MM.1S (cell line): ENCODE measurements at regions not wholly inside any gene's neighbourhood (a gene's known extent, or its start where the extent isn't known, plus 50 kb on each side); places are given as distances from the start of the nearest gene placed in this dataset.

Source experiments
- DNase-seq: peaks from one replicate; pipeline ENCODE4 v3.0.0-alpha.2; 2015
- H2AFZ ChIP-seq: fragments of 300-600 bp; sonication (generic); 2 replicates; pipeline ENCODE4 v1.6.0; 2016; ENCODE audit warnings: antibody characterized with exemption, low read length
- H3F3A ChIP-seq: fragments of 300-600 bp; sonication (generic); 2 replicates; pipeline ENCODE4 v1.6.1; 2016; ENCODE audit warnings: mild to moderate bottlenecking, antibody characterized with exemption, low read length, moderate library complexity, mixed read lengths; ENCODE audit not compliant: insufficient read depth
- H3K27ac ChIP-seq: fragments of 300-600 bp; sonication (generic); 2 replicates; pipeline ENCODE4 v1.5.1; 2016; ENCODE audit warnings: mild to moderate bottlenecking, low read length
- H3K27me3 ChIP-seq: fragments of 300-600 bp; sonication (generic); replicated peaks from 2 replicates; pipeline ENCODE4 v1.6.0; 2016; ENCODE audit warnings: low read length; ENCODE audit not compliant: insufficient read depth
- H3K36me3 ChIP-seq: fragments of 300-600 bp; sonication (generic); replicated peaks from 2 replicates; pipeline ENCODE4 v1.6.1; 2016; ENCODE audit warnings: mild to moderate bottlenecking, low read length, mixed read lengths; ENCODE audit not compliant: insufficient read depth
- H3K4me1 ChIP-seq: fragments of 300-600 bp; sonication (generic); 2 replicates; pipeline ENCODE4 v1.6.1; 2016; ENCODE audit warnings: low read length, mixed read lengths
- H3K4me2 ChIP-seq: fragments of 300-600 bp; sonication (generic); 2 replicates; pipeline ENCODE4 v1.6.0; 2016; ENCODE audit warnings: low read depth, low read length
- H3K4me3 ChIP-seq: fragments of 300-600 bp; sonication (generic); 2 replicates; pipeline ENCODE4 v1.5.1; 2016; ENCODE audit warnings: low read length, mixed read lengths
- H3K79me2 ChIP-seq: fragments of 300-600 bp; sonication (generic); 2 replicates; pipeline ENCODE4 v1.6.1; 2016; ENCODE audit warnings: mixed run types, low read length, mixed read lengths
- H3K9ac ChIP-seq: fragments of 300-600 bp; sonication (generic); 2 replicates; pipeline ENCODE4 v1.6.1; 2016; ENCODE audit warnings: low read length, mixed read lengths
- H3K9me2 ChIP-seq: fragments of 300-600 bp; sonication (generic); replicated peaks from 2 replicates; pipeline ENCODE4 v1.6.1; 2016; ENCODE audit warnings: mild to moderate bottlenecking, low read length, mixed read lengths; ENCODE audit not compliant: insufficient read depth
- H3K9me3 ChIP-seq: fragments of 300-600 bp; sonication (generic); replicated peaks from 2 replicates; pipeline ENCODE4 v1.6.1; 2016; ENCODE audit warnings: mild to moderate bottlenecking, low read length, mixed read lengths; ENCODE audit not compliant: insufficient read depth
- H4K20me1 ChIP-seq: fragments of 300-600 bp; sonication (generic); 2 replicates; pipeline ENCODE4 v1.6.1; 2016; ENCODE audit warnings: mild to moderate bottlenecking, low read length, moderate library complexity, mixed read lengths; ENCODE audit not compliant: insufficient read depth
- EZH2 ChIP-seq: fragments of 300-600 bp; sonication (generic); optimal IDR thresholded peaks from 2 replicates; pipeline ENCODE3; 2017; ENCODE audit warnings: low read depth, mild to moderate bottlenecking, antibody characterized with exemption, low read length, mixed read lengths
- EZH2phosphoT487 ChIP-seq: fragments of 300-600 bp; sonication (generic); IDR thresholded peaks from 2 replicates; pipeline ENCODE4 v1.6.1; 2018; ENCODE audit warnings: antibody characterized with exemption, low read length
- TF ChIP-seq, protein P1 (sequence below): fragments of 300-600 bp; sonication (generic); IDR thresholded peaks from 2 replicates; pipeline ENCODE4 v1.5.1; 2016; ENCODE audit warnings: antibody characterized with exemption, low read length, mixed read lengths

GRCh38 chr13:40468227-40468838 lies 198.1 kb downstream of the FOXO1 start:
- Histone ChIP-seq H3K9me3 (no peaks in the 10 kb centered on the region), H3F3A (no peaks in the 10 kb centered on the region), H3K4me3 (no peak overlapping the region), H4K20me1 (no peaks in the 10 kb centered on the region), H3K9me2 (no peaks in the 10 kb centered on the region), H3K27me3 (no peaks in the 10 kb centered on the region), H3K27ac (no peak overlapping the region), H3K79me2 (no peaks in the 10 kb centered on the region), H3K36me3 (no peaks in the 10 kb centered on the region), H3K9ac (no peak overlapping the region), H3K4me1 (no peaks in the 10 kb centered on the region), H3K4me2 (no peak overlapping the region), H2AFZ (no peak overlapping the region)
- DNase-seq = no peak
- TF ChIP-seq EZH2 (no peak), EZH2phosphoT487 (no peak)
- TF ChIP-seq, protein P1, sequence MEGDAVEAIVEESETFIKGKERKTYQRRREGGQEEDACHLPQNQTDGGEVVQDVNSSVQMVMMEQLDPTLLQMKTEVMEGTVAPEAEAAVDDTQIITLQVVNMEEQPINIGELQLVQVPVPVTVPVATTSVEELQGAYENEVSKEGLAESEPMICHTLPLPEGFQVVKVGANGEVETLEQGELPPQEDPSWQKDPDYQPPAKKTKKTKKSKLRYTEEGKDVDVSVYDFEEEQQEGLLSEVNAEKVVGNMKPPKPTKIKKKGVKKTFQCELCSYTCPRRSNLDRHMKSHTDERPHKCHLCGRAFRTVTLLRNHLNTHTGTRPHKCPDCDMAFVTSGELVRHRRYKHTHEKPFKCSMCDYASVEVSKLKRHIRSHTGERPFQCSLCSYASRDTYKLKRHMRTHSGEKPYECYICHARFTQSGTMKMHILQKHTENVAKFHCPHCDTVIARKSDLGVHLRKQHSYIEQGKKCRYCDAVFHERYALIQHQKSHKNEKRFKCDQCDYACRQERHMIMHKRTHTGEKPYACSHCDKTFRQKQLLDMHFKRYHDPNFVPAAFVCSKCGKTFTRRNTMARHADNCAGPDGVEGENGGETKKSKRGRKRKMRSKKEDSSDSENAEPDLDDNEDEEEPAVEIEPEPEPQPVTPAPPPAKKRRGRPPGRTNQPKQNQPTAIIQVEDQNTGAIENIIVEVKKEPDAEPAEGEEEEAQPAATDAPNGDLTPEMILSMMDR = no peak

- H3K27ac ChIP-seq = no peak overlapping the region
- no peaks in the 10 kb centered on the region for H4K20me1 ChIP-seq
- TF ChIP-seq, protein P1 = no peak
- TF ChIP-seq EZH2phosphoT487 (no peak), EZH2 (no peak)
- no peaks in the 10 kb centered on the region for H3K4me1 ChIP-seq
- H3K4me3 ChIP-seq = no peak overlapping the region
- H3K9ac ChIP-seq = no peak overlapping the region
- H3K27me3 ChIP-seq = no peaks in the 10 kb centered on the region
- H3K79me2 ChIP-seq = no peaks in the 10 kb centered on the region
- no peaks in the 10 kb centered on the region for H3K9me2 ChIP-seq
- H3F3A ChIP-seq = no peaks in the 10 kb centered on the region
- DNase-seq = no peak
- H2AFZ ChIP-seq = no peak overlapping the region
- no peaks in the 10 kb centered on the region for H3K9me3 ChIP-seq
- H3K4me2 ChIP-seq = no peak overlapping the region
- no peaks in the 10 kb centered on the region for H3K36me3 ChIP-seq
Observed at GRCh38 chr13:40469581-40470310, 196.7 kb downstream of the FOXO1 start.

DNA sequence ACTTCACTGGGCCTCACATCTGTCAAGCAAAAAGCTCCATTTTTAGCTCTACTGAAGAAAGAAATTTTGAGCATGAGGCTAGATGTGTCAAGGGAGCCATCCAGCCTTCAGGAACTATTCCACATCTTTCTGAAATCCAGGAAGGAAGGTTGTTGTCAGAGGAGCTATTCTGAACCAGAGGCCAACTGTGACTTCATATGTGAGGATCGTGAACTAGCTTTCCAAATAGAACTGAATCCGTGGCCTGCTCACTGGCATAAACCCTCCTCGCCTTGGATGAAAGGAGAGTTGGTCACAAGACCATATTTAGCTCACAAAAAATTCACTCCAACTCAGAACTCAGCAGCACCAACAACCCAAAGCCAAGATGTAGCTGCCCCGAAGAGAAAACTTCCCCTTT lies 195.8 kb downstream of the FOXO1 start:
- Histone ChIP-seq H3K4me3 (no peak overlapping the region), H3K36me3 (no peaks in the 10 kb centered on the region), H2AFZ (no peak overlapping the region), H3K79me2 (no peaks in the 10 kb centered on the region), H3K9me2 (no peaks in the 10 kb centered on the region), H3K27me3 (no peaks in the 10 kb centered on the region), H4K20me1 (no peaks in the 10 kb centered on the region), H3K4me2 (no peak overlapping the region), H3K27ac (no peak overlapping the region), H3K9me3 (no peaks in the 10 kb centered on the region), H3F3A (no peaks in the 10 kb centered on the region), H3K4me1 (no peaks in the 10 kb centered on the region), H3K9ac (no peak overlapping the region)
- no peak for TF ChIP-seq EZH2
- TF ChIP-seq, protein P1 = no peak
- no peak for TF ChIP-seq EZH2phosphoT487
- DNase-seq = no peak
